Body of pancreas (tissue), 4 donors: ENCODE measurements at regions not wholly inside any gene's neighbourhood (a gene's known extent, or its start where the extent isn't known, plus 50 kb on each side); places are given as distances from the start of the nearest gene placed in this dataset.

Source experiments
- ATAC-seq: fragments of 150-250 bp; one replicate; pipeline ENCODE4 v1.9.1; 2016
- DNase-seq, 4 donors: peaks; one replicate each; pipeline ENCODE4 v3.0.0-alpha.2; 2019
- H3K27ac ChIP-seq, 4 donors: fragments of 200-600 bp; sonication (generic); 1 replicate in 3 of 4; 2 replicates in 1 of 4; pipeline versions ENCODE4 v1.5.1 to v1.6.1; 2016 to 2019; ENCODE audit warnings: mild to moderate bottlenecking in 1 of 4, mixed read lengths in 1 of 4, moderate library complexity in 1 of 4
- H3K27me3 ChIP-seq, 2 donors: fragments of 200-600 bp; sonication (generic); one replicate each; pipeline ENCODE4 v1.6.0; 2016; ENCODE audit warnings: mild to moderate bottlenecking in 1 of 2
- H3K36me3 ChIP-seq, 2 donors: fragments of 200-600 bp; sonication (generic); replicated peaks in 1 of 2; 2 replicates each; pipeline ENCODE4 v1.5.1; 2016; ENCODE audit warnings: low read depth in 2 of 2; ENCODE audit not compliant: insufficient read depth in 1 of 2
- H3K4me1 ChIP-seq: fragments of 200-600 bp; sonication (generic); one replicate; pipeline ENCODE4 v1.6.0; 2016
- H3K4me3 ChIP-seq, 2 donors: fragments of 200-600 bp; sonication (generic); 1 replicate in 1 of 2; 2 replicates in 1 of 2; pipeline ENCODE4 v1.5.1; 2016 to 2019
- H3K9me3 ChIP-seq, 3 donors: fragments of 200-600 bp; sonication (generic); 1 replicate in 2 of 3; 2 replicates in 1 of 3; pipeline ENCODE4 v1.5.1; 2016
- CTCF ChIP-seq, 7 experiments: fragments of 450-650 bp in 4 of 7; fragments of 200-600 bp in 3 of 7; sonication (generic) in 3 of 7; IDR thresholded peaks; one replicate each; pipeline ENCODE4 v1.5.1; 2016 to 2019; ENCODE audit warnings: antibody characterized with exemption in 7 of 7
- POLR2A ChIP-seq, 3 donors: fragments of 450-650 bp; IDR thresholded peaks; one replicate each; pipeline ENCODE4 v1.6.1; 2016; ENCODE audit warnings: antibody characterized with exemption in 3 of 3, mild to moderate bottlenecking in 2 of 3
- WGBS, 2 donors: methylation state at CpG; one replicate each; pipeline ENCODE4 v1.1.5; 2017; 5-methylcytosine and 5-hydroxymethylcytosine counted together
- intact Hi-C: fragments of 100-400 bp; cut with DNase I; formaldehyde crosslinking; loops from one replicate; pipeline ENCODE4 v1.15.1; 2023

GRCh38 chr3:147538034-147538433 lies 128.9 kb downstream of the ZIC1 start:
- 58 to 60% methylated on average over 4 of the region's 4 CpGs for WGBS, 2 donors
- Histone ChIP-seq H3K27me3 (no peaks in the 10 kb centered on the region), H3K4me3 (no peak overlapping the region), H3K4me1 (no peaks in the 10 kb centered on the region), H3K9me3 (peaks cover 0 to 4% (median 0%) of the 10 kb centered on the region in 3 donors), H3K36me3 (no peaks in the 10 kb centered on the region), H3K27ac (no peak overlapping the region)
- DNase-seq (no peak), ATAC-seq (no peak)
- intact Hi-C loops, result no loop called here
- TF ChIP-seq CTCF (IDR thresholded peaks at IDR 0.05) (no peak), POLR2A (IDR thresholded peaks at IDR 0.05) (no peak)

- TF ChIP-seq CTCF (IDR thresholded peaks at IDR 0.05), result no peak
- TF ChIP-seq POLR2A (IDR thresholded peaks at IDR 0.05), result no peak
- Histone ChIP-seq H3K4me1 (no peaks in the 10 kb centered on the region), H3K27ac (no peak overlapping the region), H3K27me3 (no peaks in the 10 kb centered on the region), H3K4me3 (no peak overlapping the region), H3K36me3 (no peaks in the 10 kb centered on the region), H3K9me3 (peaks cover 0 to 4% (median 0%) of the 10 kb centered on the region in 3 donors)
- DNase-seq (no peak), ATAC-seq (no peak)
- intact Hi-C loops, result no loop called here
Observed at GRCh38 chr3:147540921-147541320, 131.8 kb downstream of the ZIC1 start.

- H3K27ac ChIP-seq, result no peak overlapping the region
- H3K9me3 ChIP-seq, result no peaks in the 10 kb centered on the region
- H3K4me3 ChIP-seq, result no peak overlapping the region
- no peaks in the 10 kb centered on the region for H3K4me1 ChIP-seq
- H3K36me3 ChIP-seq, result no peaks in the 10 kb centered on the region
- intact Hi-C loops, result no loop called here
- DNase-seq (no peak), ATAC-seq (no peak)
- no peak for TF ChIP-seq CTCF (IDR thresholded peaks at IDR 0.05)
- no peak for TF ChIP-seq POLR2A (IDR thresholded peaks at IDR 0.05)
- H3K27me3 ChIP-seq, result no peaks in the 10 kb centered on the region
Observed at GRCh38 chr3:147544290-147544689, 135.1 kb downstream of the ZIC1 start.

- intact Hi-C loops, result no loop called here
- no peaks in the 10 kb centered on the region for H3K4me1 ChIP-seq
- DNase-seq (no peak), ATAC-seq (no peak)
- 76 to 78% methylated on average over 3 of the region's 3 CpGs for WGBS, 2 donors
- H3K4me3 ChIP-seq, result no peak overlapping the region
- H3K27ac ChIP-seq, result no peak overlapping the region
- no peaks in the 10 kb centered on the region for H3K9me3 ChIP-seq
- no peaks in the 10 kb centered on the region for H3K36me3 ChIP-seq
- TF ChIP-seq CTCF (IDR thresholded peaks at IDR 0.05) (no peak), POLR2A (IDR thresholded peaks at IDR 0.05) (no peak)
- H3K27me3 ChIP-seq, result no peaks in the 10 kb centered on the region
Observed at GRCh38 chr3:147551491-147551890, 142.3 kb downstream of the ZIC1 start.

- intact Hi-C loops, result no loop called here
- DNase-seq (no peak), ATAC-seq (no peak)
- H3K4me3 ChIP-seq, result no peak overlapping the region
- no peaks in the 10 kb centered on the region for H3K36me3 ChIP-seq
- no peak overlapping the region for H3K27ac ChIP-seq
- no peaks in the 10 kb centered on the region for H3K9me3 ChIP-seq
- H3K27me3 ChIP-seq, result no peaks in the 10 kb centered on the region
- no peak for TF ChIP-seq CTCF (IDR thresholded peaks at IDR 0.05)
- no peak for TF ChIP-seq POLR2A (IDR thresholded peaks at IDR 0.05)
- H3K4me1 ChIP-seq, result no peaks in the 10 kb centered on the region
Observed at GRCh38 chr3:147554332-147554731, 145.2 kb downstream of the ZIC1 start.
